IMR-90 (cell line): ENCODE measurements at regions not wholly inside any gene's neighbourhood (a gene's known extent, or its start where the extent isn't known, plus 50 kb on each side); places are given as distances from the start of the nearest gene placed in this dataset.

ENCODE experiments used
- ATAC-seq: fragments of 200-7000 bp; cut with Tn5 transposase; 2 replicates; pipeline ENCODE4 v1.9.1; 2020; ENCODE audit warnings: low read depth, mild to moderate bottlenecking, moderate library complexity
- BruUV-seq: library from RNA; stranded (reverse); fragments of 400-500 nt; replicated peaks from 2 replicates; lab custom pipeline; 2021; lab: Mats Ljungman, UMichigan
- CTCF ChIA-PET: fragments of 300-600 bp; formaldehyde crosslinking; extraction: SDS; loops from one replicate; lab custom pipeline; 2021; ENCODE audit warnings: antibody characterized with exemption; lab: Yijun Ruan, JAX
- POLR2A ChIA-PET: fragments of 300-600 bp; sonication (Branson Sonifier 250); formaldehyde crosslinking; loops from one replicate; lab custom pipeline; 2022; ENCODE audit warnings: antibody characterized with exemption; ENCODE audit not compliant: unreplicated experiment; lab: Charles Lee
- DNase-seq: peaks from one replicate; pipeline ENCODE4 v3.0.0; 2013
- H2AFZ ChIP-seq: replicated peaks from 2 replicates; pipeline ENCODE3; 2013; ENCODE audit warnings: low read length, mild to moderate bottlenecking; ENCODE audit not compliant: poor library complexity
- H2AK5ac ChIP-seq: 2 replicates; pipeline ENCODE4 v1.6.1; 2013; ENCODE audit warnings: low read depth, low read length, inconsistent platforms
- H2AK9ac ChIP-seq: replicated peaks from 2 replicates; pipeline ENCODE3; 2013; ENCODE audit warnings: mild to moderate bottlenecking, low read depth, low read length, moderate library complexity; ENCODE audit not compliant: poor library complexity
- H2BK120ac ChIP-seq: 2 replicates; pipeline ENCODE4 v1.6.1; 2013; ENCODE audit warnings: low read depth, low read length, inconsistent platforms
- H2BK15ac ChIP-seq: 3 replicates; pipeline ENCODE4 v1.6.1; 2013; ENCODE audit warnings: low read depth, low read length, inconsistent platforms
- H2BK20ac ChIP-seq: 2 replicates; pipeline ENCODE4 v1.6.1; 2013; ENCODE audit warnings: low read depth, mild to moderate bottlenecking, inconsistent platforms, low read length, moderate library complexity
- H2BK5ac ChIP-seq: 2 replicates; pipeline ENCODE4 v1.6.1; 2013; ENCODE audit warnings: mild to moderate bottlenecking, low read depth, low read length, inconsistent platforms; ENCODE audit not compliant: poor library complexity, severe bottlenecking
- H3K14ac ChIP-seq: replicated peaks from 2 replicates; pipeline ENCODE4 v1.6.1; 2013; ENCODE audit warnings: low read depth, low read length, inconsistent platforms
- H3K18ac ChIP-seq: 2 replicates; pipeline ENCODE4 v1.6.1; 2013; ENCODE audit warnings: low read depth, low read length, control low read depth
- H3K23ac ChIP-seq: 2 replicates; pipeline ENCODE4 v1.6.1; 2013; ENCODE audit warnings: low read depth, low read length, inconsistent platforms
- H3K27ac ChIP-seq: 2 replicates; pipeline ENCODE4 v1.5.1; 2013; ENCODE audit warnings: mild to moderate bottlenecking, control low read depth, low read length; ENCODE audit not compliant: insufficient read depth
- H3K27me3 ChIP-seq: 2 replicates; pipeline ENCODE4 v1.6.1; 2013; ENCODE audit warnings: low read length; ENCODE audit not compliant: control insufficient read depth, insufficient read depth
- H3K36me3 ChIP-seq: 2 replicates; pipeline ENCODE4 v1.6.1; 2013; ENCODE audit warnings: low read length, mixed read lengths; ENCODE audit not compliant: control insufficient read depth, insufficient read depth
- H3K4ac ChIP-seq: 2 replicates; pipeline ENCODE4 v1.6.1; 2013; ENCODE audit warnings: low read depth, low read length, inconsistent platforms
- H3K4me1 ChIP-seq: 2 replicates; pipeline ENCODE4 v1.6.1; 2013; ENCODE audit warnings: low read length, mixed read lengths; ENCODE audit not compliant: control insufficient read depth, insufficient read depth
- H3K4me2 ChIP-seq: 2 replicates; pipeline ENCODE4 v1.6.1; 2013; ENCODE audit warnings: low read depth, mild to moderate bottlenecking, control low read depth, low read length, moderate library complexity
- H3K4me3 ChIP-seq: 2 replicates; pipeline ENCODE4 v1.5.1; 2013; ENCODE audit warnings: low read depth, mild to moderate bottlenecking, control low read depth, low read length, moderate library complexity; ENCODE audit not compliant: insufficient read depth
- H3K56ac ChIP-seq: 2 replicates; pipeline ENCODE4 v1.6.1; 2013; ENCODE audit warnings: low read length, inconsistent platforms; ENCODE audit not compliant: insufficient read depth; ENCODE audit errors: extremely low read depth
- H3K79me1 ChIP-seq, 2 experiments: 2 replicates each; pipeline ENCODE4 v1.6.1; 2013; ENCODE audit warnings: low read length in 2 of 2, inconsistent platforms in 1 of 2, low read depth in 1 of 2
- H3K9ac ChIP-seq: 2 replicates; pipeline ENCODE4 v1.6.1; 2013; ENCODE audit warnings: low read depth, low read length, control low read depth
- H3K9me1 ChIP-seq: 2 replicates; pipeline ENCODE4 v1.6.1; 2013; ENCODE audit warnings: low read length, inconsistent platforms; ENCODE audit not compliant: insufficient read depth
- H3K9me3 ChIP-seq: 2 replicates; pipeline ENCODE4 v1.6.1; 2013; ENCODE audit warnings: low read length; ENCODE audit not compliant: control insufficient read depth, insufficient read depth
- H4K20me1 ChIP-seq: 2 replicates; pipeline ENCODE4 v1.6.1; 2013; ENCODE audit warnings: low read length, inconsistent platforms; ENCODE audit not compliant: insufficient read depth
- H4K5ac ChIP-seq: 2 replicates; pipeline ENCODE4 v1.6.1; 2013; ENCODE audit warnings: mild to moderate bottlenecking, low read depth, low read length, control low read depth
- H4K8ac ChIP-seq, 2 experiments: 2 replicates each; pipeline ENCODE4 v1.6.1; 2013; ENCODE audit warnings: low read depth in 2 of 2, low read length in 2 of 2, control low read depth in 1 of 2, inconsistent platforms in 1 of 2
- H4K91ac ChIP-seq: 2 replicates; pipeline ENCODE4 v1.6.1; 2013; ENCODE audit warnings: low read depth, low read length, inconsistent platforms; ENCODE audit not compliant: insufficient read depth
- CEBPB ChIP-seq: IDR thresholded peaks from 2 replicates; pipeline ENCODE4 v1.6.1; 2012; ENCODE audit warnings: low read depth, low read length, improper control_type of control experiment
- FOS ChIP-seq: fragments of 150-350 bp; IDR thresholded peaks from 2 replicates; pipeline ENCODE4 v1.6.1; 2016; ENCODE audit warnings: low read depth, low read length
- MAZ ChIP-seq: IDR thresholded peaks from 2 replicates; pipeline ENCODE4 v1.6.1; 2012; ENCODE audit warnings: low read depth, mild to moderate bottlenecking, low read length, improper control_type of control experiment, moderate library complexity, borderline replicate concordance
- WGBS, 2 experiments: methylation state at CpG; one replicate each; pipeline versions ENCODE4 v1.1.5 to v1.1.7; 2013; ENCODE audit warnings: missing lambda C conversion rate in 2 of 2; ENCODE audit not compliant: insufficient read length in 1 of 2; ENCODE audit errors: extremely low coverage in 2 of 2; 5-methylcytosine and 5-hydroxymethylcytosine counted together
- dilution Hi-C: fragments of 300-500 bp; cut with HindIII; formaldehyde crosslinking; loops from one replicate; pipeline ENCODE4 v1.14.3; 2018; ENCODE audit warnings: low sequenced_read_pairs; ENCODE audit not compliant: unreplicated experiment
- in situ Hi-C: fragments of 300-500 bp; cut with MboI; formaldehyde crosslinking; loops from 3 replicates; pipeline ENCODE4 v1.14.3; 2019; ENCODE audit warnings: low sequenced_read_pairs, inconsistent platforms, mixed read lengths
- intact Hi-C: fragments of 100-400 bp; cut with micrococcal nuclease; formaldehyde crosslinking; loops from 2 replicates; pipeline ENCODE4 v1.10.0; 2022

- TF ChIP-seq CEBPB (no peak), MAZ (no peak), FOS (no peak)
- H3K27me3 ChIP-seq = no peaks in the 10 kb centered on the region
- H3K4me3 ChIP-seq = no peak overlapping the region
- H3K36me3 ChIP-seq = no peaks in the 10 kb centered on the region
- no peak overlapping the region for H4K5ac ChIP-seq
- no peak overlapping the region for H2BK5ac ChIP-seq
- H4K91ac ChIP-seq = no peak overlapping the region
- H3K4ac ChIP-seq = no peak overlapping the region
- POLR2A ChIA-PET = no interaction called here
- H2BK120ac ChIP-seq = no peak overlapping the region
- no peak for ATAC-seq
- H2AK5ac ChIP-seq = no peak overlapping the region
- no peak overlapping the region for H3K27ac ChIP-seq
- H3K18ac ChIP-seq = no peak overlapping the region
- no peaks in the 10 kb centered on the region for H4K20me1 ChIP-seq
- no peaks in the 10 kb centered on the region for H3K9me1 ChIP-seq
- in situ Hi-C loops = no loop called here
- H4K8ac ChIP-seq = no peak overlapping the region
- H2BK15ac ChIP-seq = no peak overlapping the region
- DNase-seq = no peak
- H2AFZ ChIP-seq = no peak overlapping the region
- no peak overlapping the region for H2BK20ac ChIP-seq
- no peak overlapping the region for H3K23ac ChIP-seq
- no peak overlapping the region for H3K14ac ChIP-seq
- H2AK9ac ChIP-seq = no peak overlapping the region
- CTCF ChIA-PET = no interaction called here
- H3K4me1 ChIP-seq = no peaks in the 10 kb centered on the region
- H3K56ac ChIP-seq = no peak overlapping the region
- WGBS, 2 experiments = 33% methylated on average over 1 of the region's 3 CpGs; no CpG with 5 or more reads in 1 of the 2 experiments
- no peak overlapping the region for H3K9ac ChIP-seq
- no TSS peak for BruUV-seq
- dilution Hi-C loops = no loop called here
- no peaks in the 10 kb centered on the region for H3K79me1 ChIP-seq
- no peaks in the 10 kb centered on the region for H3K9me3 ChIP-seq
- no peak overlapping the region for H3K4me2 ChIP-seq
- intact Hi-C loops = no loop called here
These were observed 1417.0 kb upstream of the CDH8 start for GRCh38 chr16:63453261-63453660.
